HUES6 (cell line): ENCODE measurements at regions not wholly inside any gene's neighbourhood (a gene's known extent, or its start where the extent isn't known, plus 50 kb on each side); places are given as distances from the start of the nearest gene placed in this dataset.
"Not testable (repeated sequence)": the region's sequence is repeated elsewhere in the genome, so short reads cannot be mapped to it uniquely, and the experiment has no call there.

Experiments used
- H3K27ac ChIP-seq: 2 replicates; pipeline ENCODE4 v1.7.0; 2013; ENCODE audit warnings: low read depth, mild to moderate bottlenecking, low read length, inconsistent platforms
- H3K27me3 ChIP-seq: 2 replicates; pipeline ENCODE4 v1.6.1; 2013; ENCODE audit warnings: low read length; ENCODE audit not compliant: control insufficient read depth, insufficient read depth
- H3K36me3 ChIP-seq: 2 replicates; pipeline ENCODE4 v1.6.1; 2013; ENCODE audit warnings: low read length; ENCODE audit not compliant: control insufficient read depth, insufficient read depth
- H3K4me1 ChIP-seq: 2 replicates; pipeline ENCODE4 v1.6.1; 2013; ENCODE audit warnings: low read length; ENCODE audit not compliant: control insufficient read depth, insufficient read depth
- H3K4me3 ChIP-seq: 2 replicates; pipeline ENCODE4 v1.5.1; 2013; ENCODE audit warnings: low read depth, low read length
- H3K9ac ChIP-seq: one replicate; pipeline ENCODE4 v1.6.1; 2013; ENCODE audit warnings: mild to moderate bottlenecking, low read length
- H3K9me3 ChIP-seq: 2 replicates; pipeline ENCODE4 v1.6.1; 2013; ENCODE audit warnings: low read depth, low read length; ENCODE audit not compliant: control insufficient read depth, insufficient read depth

DNA sequence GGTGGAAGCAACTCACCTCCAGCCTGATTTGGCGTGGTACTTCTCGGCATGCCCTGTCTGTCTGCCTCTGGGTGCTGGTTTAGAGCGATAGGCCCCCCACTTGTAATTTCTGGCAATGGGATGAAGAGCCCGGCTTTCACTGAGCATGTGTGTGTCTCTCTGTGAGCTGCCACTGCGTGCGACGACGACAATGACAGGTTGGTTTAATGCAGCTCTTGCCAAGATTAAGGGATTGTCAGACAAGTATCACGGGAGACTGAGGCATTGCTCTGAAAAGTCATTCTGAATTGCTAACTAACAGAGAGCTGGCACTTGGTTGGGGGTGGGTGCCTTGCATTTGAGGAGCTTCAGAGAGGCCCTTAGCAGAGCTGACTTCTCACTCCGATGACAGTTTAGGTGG is 348.8 kb upstream of the CLINT1 start:
- H3K4me1 ChIP-seq = peaks cover 3% of the 10 kb centered on the region; the same call in 1 of the 2 replicates
- H3K9me3 ChIP-seq = 0 out of 2 replicates have a peak, but pooled peaks cover 2% of the 10 kb centered on the region
- no peaks in the 10 kb centered on the region for H3K27me3 ChIP-seq
- no peak overlapping the region for H3K9ac ChIP-seq
- H3K36me3 ChIP-seq = no peaks in the 10 kb centered on the region
- no peak overlapping the region for H3K27ac ChIP-seq
- no peak overlapping the region for H3K4me3 ChIP-seq

DNA sequence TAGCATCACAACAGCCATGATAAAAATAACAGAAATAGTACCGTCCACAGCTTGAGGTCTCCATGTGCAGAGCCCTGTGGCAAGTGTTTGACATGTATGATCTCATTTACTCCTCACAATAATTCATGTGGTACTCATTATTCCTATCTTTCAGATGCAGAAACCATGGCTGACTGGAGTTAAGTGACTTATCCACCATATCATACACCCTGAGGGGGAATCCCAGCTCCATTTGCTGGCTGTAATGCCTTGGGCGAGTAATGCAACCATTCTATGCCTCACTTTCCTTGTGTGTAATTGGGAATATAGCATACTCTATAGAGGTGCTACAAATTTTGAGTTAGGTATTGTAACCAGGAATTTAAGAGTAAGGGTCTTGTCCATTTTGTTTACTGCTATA is 347.0 kb upstream of the CLINT1 start:
- H3K4me1 ChIP-seq = peaks cover 3% of the 10 kb centered on the region; the same call in 1 of the 2 replicates
- H3K36me3 ChIP-seq = no peaks in the 10 kb centered on the region
- H3K9ac ChIP-seq = no peak overlapping the region
- H3K27ac ChIP-seq = no peak overlapping the region
- H3K27me3 ChIP-seq = no peaks in the 10 kb centered on the region
- no peak overlapping the region for H3K4me3 ChIP-seq
- H3K9me3 ChIP-seq = 0 out of 2 replicates have a peak, but pooled peaks cover 2% of the 10 kb centered on the region

DNA sequence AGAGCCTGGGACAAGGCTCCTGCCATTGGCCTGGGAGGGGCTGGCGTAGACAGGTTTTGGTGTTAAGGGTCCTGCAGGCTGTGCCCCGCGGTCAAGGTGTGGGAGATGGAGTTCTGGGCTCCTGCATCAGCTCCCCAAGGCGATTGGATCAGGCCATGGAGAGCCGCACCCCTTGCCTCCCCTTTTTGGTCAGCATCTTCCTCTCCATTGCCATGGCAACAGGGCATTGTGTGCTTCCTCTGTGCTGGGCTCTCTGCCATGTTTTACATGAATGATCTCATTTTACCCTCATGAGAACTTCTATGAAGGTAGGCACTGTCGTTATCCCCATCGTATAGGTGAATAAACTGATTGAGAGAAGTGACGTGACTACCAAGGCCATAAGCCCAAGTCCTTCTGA is 344.3 kb upstream of the CLINT1 start:
- H3K36me3 ChIP-seq = no peaks in the 10 kb centered on the region
- 0 out of 2 replicates have a peak, but pooled peaks cover 2% of the 10 kb centered on the region for H3K9me3 ChIP-seq
- H3K9ac ChIP-seq = no peak overlapping the region
- H3K27ac ChIP-seq = no peak overlapping the region
- H3K4me1 ChIP-seq = peaks cover 6% of the 10 kb centered on the region
- H3K27me3 ChIP-seq = no peaks in the 10 kb centered on the region
- H3K4me3 ChIP-seq = no peak overlapping the region

DNA sequence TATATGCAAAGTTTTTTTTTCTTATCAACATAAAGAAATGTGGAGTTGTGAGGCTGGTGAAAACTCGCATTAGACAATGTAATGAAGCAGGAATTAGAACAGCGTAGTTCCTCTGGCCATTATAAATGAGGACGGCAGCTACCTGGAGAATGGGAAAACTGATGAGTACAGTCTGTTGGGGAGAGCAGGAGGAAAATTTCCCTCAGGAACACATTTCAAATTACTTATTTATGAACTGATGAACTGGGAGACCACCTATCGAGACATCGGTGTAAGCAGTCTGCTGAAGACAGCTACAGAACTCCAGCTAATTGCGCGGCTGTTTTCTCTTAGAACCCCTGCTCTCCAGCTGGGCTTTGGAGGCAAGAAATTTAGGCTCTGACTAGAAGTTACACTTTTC is 343.9 kb upstream of the CLINT1 start:
- Histone ChIP-seq H3K27ac (no peak overlapping the region), H3K36me3 (no peaks in the 10 kb centered on the region), H3K4me3 (no peak overlapping the region), H3K4me1 (peaks cover 8% of the 10 kb centered on the region), H3K9me3 (0 out of 2 replicates have a peak, but pooled peaks cover 2% of the 10 kb centered on the region), H3K9ac (no peak overlapping the region), H3K27me3 (no peaks in the 10 kb centered on the region)

DNA sequence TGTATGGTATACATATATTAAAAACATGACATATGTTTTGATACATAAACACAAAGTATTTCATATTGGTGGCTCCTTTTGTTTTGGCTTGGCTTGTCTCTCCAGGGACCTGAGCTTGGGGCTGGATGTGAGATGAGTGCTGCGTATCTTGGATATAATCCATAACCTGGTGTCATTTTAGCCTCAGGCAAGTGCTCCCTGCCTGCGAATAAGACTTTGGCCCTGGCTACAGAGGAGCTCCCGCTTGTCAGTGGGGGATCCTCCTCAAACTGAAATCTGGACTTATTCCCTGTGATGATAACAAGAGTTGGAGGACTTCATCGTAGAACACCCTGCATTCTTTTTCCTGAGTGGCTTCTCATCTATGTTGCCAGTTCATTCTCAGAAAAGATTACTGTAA is 341.7 kb upstream of the CLINT1 start:
- no peak overlapping the region for H3K9ac ChIP-seq
- no peaks in the 10 kb centered on the region for H3K27me3 ChIP-seq
- no peak overlapping the region for H3K4me3 ChIP-seq
- H3K27ac ChIP-seq = no peak overlapping the region
- H3K36me3 ChIP-seq = no peaks in the 10 kb centered on the region
- H3K4me1 ChIP-seq = peaks cover 7% of the 10 kb centered on the region; the same call in 1 of the 2 replicates
- no peaks in the 10 kb centered on the region for H3K9me3 ChIP-seq

DNA sequence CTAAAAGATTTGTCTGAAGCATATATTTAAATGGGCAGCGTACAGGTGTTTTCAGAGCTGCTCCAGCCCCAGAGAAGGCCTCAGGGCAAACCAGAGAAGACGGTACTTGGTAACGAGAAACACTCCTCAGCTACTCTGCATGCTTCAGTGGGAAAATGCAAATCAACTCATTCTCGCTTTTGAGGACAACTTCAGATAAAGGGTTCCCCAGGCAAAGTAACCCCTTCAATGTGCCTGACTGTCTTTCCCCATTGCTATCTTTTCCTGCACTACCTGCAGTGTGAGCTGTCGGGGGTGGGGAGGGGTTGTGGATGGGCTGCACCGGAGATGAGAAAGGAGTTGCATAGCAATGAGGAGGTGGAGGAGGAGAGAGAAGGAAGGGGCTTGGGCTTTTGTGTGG is 339.7 kb upstream of the CLINT1 start:
- Histone ChIP-seq H3K27me3 (no peaks in the 10 kb centered on the region), H3K27ac (no peak overlapping the region), H3K4me3 (no peak overlapping the region), H3K36me3 (no peaks in the 10 kb centered on the region), H3K9ac (no peak overlapping the region), H3K4me1 (peaks cover 7% of the 10 kb centered on the region; the same call in 1 of the 2 replicates), H3K9me3 (no peaks in the 10 kb centered on the region)

DNA sequence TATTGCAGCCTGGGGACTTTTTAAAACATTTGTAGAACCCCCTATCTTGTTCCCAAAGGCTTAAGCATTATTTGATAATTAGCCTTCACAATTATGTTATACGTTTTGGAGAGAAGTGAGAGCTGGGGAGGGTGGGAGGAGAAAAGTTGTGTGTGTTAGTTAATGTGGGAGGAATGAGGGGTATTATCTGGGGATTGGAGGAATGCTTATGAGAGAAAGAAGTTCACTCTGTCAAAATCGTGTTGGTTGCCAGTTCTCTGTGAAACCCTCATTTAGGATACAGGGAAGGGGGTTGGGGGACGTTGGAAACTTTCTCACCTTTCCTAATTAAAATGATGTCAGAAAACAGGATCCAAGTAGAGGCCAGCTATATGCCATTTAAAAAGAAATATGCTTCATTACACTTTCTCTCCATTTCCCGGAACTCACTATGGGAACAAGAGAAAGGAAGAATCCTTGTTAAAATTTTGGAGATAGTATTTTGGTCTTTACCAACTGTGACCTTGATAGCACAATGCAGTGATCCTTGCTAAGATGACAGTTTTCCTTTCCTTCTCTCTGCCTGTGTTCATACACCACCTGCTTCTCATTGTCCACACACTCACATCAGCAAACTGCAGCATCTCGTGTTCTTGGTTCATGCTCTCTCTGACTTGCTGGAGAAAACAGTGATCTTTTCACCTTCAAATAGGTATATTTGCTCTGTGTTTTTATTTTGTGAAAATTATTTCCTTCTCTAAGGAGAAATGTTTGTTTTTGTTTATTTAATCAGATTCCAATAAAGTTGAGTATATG is 336.7 kb upstream of the CLINT1 start:
- Histone ChIP-seq H3K9me3 (peaks cover 13% of the 10 kb centered on the region), H3K27me3 (no peaks in the 10 kb centered on the region), H3K4me1 (peaks cover 7% of the 10 kb centered on the region; the same call in 1 of the 2 replicates), H3K27ac (no peak overlapping the region), H3K36me3 (no peaks in the 10 kb centered on the region), H3K9ac (no peak overlapping the region), H3K4me3 (no peak overlapping the region)

DNA sequence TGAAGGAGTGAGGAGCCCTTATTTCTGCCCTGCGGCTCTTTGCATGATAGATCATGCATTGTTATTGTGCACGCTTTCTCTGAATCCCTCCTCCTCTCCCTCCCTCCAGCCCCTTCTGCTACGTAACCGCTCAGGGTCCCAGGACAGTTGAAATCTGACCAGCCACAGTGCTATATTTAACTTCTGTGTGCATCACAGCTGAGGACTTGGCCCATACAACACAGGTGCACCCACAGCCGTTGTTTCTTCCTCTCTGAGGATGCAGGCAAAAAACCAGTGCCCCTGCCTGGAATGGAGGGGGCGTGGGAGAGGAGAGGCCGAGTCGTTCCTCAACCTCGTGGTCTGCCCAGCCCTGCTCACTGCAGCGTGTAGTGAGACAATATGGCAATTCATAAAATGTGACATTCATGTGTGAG is 335.6 kb upstream of the CLINT1 start:
- Histone ChIP-seq H3K27me3 (no peaks in the 10 kb centered on the region), H3K9me3 (peaks cover 13% of the 10 kb centered on the region), H3K27ac (no peak overlapping the region), H3K9ac (no peak overlapping the region), H3K36me3 (no peaks in the 10 kb centered on the region), H3K4me3 (no peak overlapping the region), H3K4me1 (peaks cover 7% of the 10 kb centered on the region; the same call in 1 of the 2 replicates)

DNA sequence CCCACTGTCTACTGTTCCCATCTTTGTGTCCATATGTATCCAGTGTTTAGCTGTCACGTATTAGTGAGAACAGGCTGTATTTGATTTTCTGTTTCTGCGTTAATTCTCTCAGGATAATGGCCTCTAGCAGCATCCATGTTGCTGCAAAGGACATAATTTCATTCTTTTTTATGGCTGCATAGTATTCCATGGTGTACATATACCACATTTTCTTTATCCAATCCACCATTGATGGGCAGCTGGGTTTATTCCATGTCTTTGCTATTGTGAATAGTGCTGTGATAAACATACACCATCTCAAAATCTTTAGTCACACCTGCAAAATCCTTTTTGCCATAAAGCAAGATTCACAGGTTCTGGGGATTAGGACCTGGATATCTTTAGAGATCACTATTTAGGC is 334.4 kb upstream of the CLINT1 start:
- not testable (repeated sequence) for H3K27ac ChIP-seq, H3K36me3 ChIP-seq, H3K4me3 ChIP-seq, H3K4me1 ChIP-seq, H3K27me3 ChIP-seq, H3K9ac ChIP-seq
- peaks cover 13% of the 10 kb centered on the region for H3K9me3 ChIP-seq

DNA sequence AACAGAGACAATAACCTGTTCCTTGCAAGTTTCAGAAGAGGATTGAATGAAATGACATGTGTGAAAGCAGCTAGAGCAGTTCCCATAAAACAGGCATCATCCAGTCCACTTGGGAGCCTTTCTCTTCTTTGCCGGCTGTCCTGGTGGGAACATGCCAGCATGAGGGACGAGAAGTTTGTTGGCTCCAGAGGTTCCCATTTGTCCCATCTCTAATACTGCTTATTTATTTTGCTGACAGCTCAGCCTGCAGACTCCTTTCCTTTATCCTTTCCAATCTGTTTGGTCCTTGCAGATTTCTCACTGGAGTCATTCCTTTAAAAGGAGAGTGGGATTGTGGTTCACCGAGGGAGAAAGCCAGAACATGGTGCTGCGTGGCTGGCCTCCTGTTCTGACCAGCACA is 321.5 kb upstream of the CLINT1 start:
- H3K4me1 ChIP-seq = peaks cover 10% of the 10 kb centered on the region; the same call in 1 of the 2 replicates
- H3K27ac ChIP-seq = no peak overlapping the region
- no peaks in the 10 kb centered on the region for H3K9me3 ChIP-seq
- H3K27me3 ChIP-seq = no peaks in the 10 kb centered on the region
- H3K9ac ChIP-seq = no peak overlapping the region
- H3K36me3 ChIP-seq = no peaks in the 10 kb centered on the region
- no peak overlapping the region for H3K4me3 ChIP-seq

DNA sequence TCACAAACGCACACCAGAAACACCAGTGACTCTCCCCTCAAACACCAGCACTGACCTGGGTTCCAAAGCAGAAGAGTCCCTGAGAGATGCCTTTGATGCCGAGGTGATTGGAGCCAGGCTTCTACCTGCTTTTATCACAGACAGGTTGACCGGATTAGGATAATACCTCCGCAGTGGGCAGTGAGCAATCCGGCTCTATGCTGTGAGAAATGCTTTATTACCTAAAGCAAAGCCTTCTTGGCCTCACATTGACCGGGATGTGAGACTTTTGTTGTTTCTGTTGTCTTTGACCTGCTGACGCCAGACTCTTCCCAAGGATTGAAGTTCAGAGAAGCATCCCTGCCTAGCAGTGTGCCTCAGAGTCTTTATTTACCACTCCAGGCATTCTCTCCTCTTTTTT is 320.3 kb upstream of the CLINT1 start:
- no peak overlapping the region for H3K4me3 ChIP-seq
- H3K9me3 ChIP-seq = no peaks in the 10 kb centered on the region
- no peaks in the 10 kb centered on the region for H3K27me3 ChIP-seq
- H3K36me3 ChIP-seq = no peaks in the 10 kb centered on the region
- no peak overlapping the region for H3K27ac ChIP-seq
- peaks cover 13% of the 10 kb centered on the region; the same call in 1 of the 2 replicates for H3K4me1 ChIP-seq
- no peak overlapping the region for H3K9ac ChIP-seq
